Activated T-helper 2 cell treated with anti-CD3 and anti-CD28 coated beads, Interferon-gamma antibody, Interleukin-2, Interleukin-4, amounts not matched to agents 10 μg/mL and 5 μg/mL and 100 μg/mL, durations not matched to agents 14 hours and 24 hours and 36 hours (primary cell): ENCODE measurements at regions not wholly inside any gene's neighbourhood (a gene's known extent, or its start where the extent isn't known, plus 50 kb on each side); places are given as distances from the start of the nearest gene placed in this dataset.

Source experiments
- DNase-seq: peaks from one replicate; pipeline ENCODE4 v3.0.0; 2021; ENCODE audit warnings: low spot score
- H3K27ac Mint-ChIP-seq: one replicate; pipeline ENCODE4 v1.8.0; 2021; ENCODE audit warnings: mixed read lengths
- H3K27me3 Mint-ChIP-seq: one replicate; pipeline ENCODE4 v1.8.0; 2021; ENCODE audit warnings: low read depth, mixed read lengths
- H3K36me3 Mint-ChIP-seq: one replicate; pipeline ENCODE4 v1.8.0; 2021; ENCODE audit warnings: low read depth, mixed read lengths
- H3K4me1 Mint-ChIP-seq: one replicate; pipeline ENCODE4 v1.8.0; 2021; ENCODE audit warnings: low read depth, mixed read lengths
- H3K4me3 Mint-ChIP-seq: one replicate; pipeline ENCODE4 v1.8.0; 2021; ENCODE audit warnings: low read depth, mild to moderate bottlenecking, moderate library complexity, mixed read lengths
- H3K9me3 Mint-ChIP-seq: one replicate; pipeline ENCODE4 v1.8.0; 2021; ENCODE audit warnings: mixed read lengths
- intact Hi-C: fragments of 100-400 bp; cut with micrococcal nuclease; formaldehyde crosslinking; loops from one replicate; pipeline ENCODE4 v1.15.1; 2023

- Mint-ChIP-seq H3K27ac (no peak overlapping the region), H3K4me3 (no peak overlapping the region), H3K9me3 (peaks cover 4% of the 10 kb centered on the region), H3K27me3 (no peaks in the 10 kb centered on the region), H3K4me1 (no peaks in the 10 kb centered on the region), H3K36me3 (no peaks in the 10 kb centered on the region)
- intact Hi-C loops: no loop called here
- no peak for DNase-seq
These were observed 219.3 kb upstream of the TMCO5A start for GRCh38 chr15:37715101-37715500.

GRCh38 chr15:37720267-37720666, 214.2 kb upstream of the TMCO5A start:
- Mint-ChIP-seq H3K27ac (no peak overlapping the region), H3K9me3 (no peaks in the 10 kb centered on the region), H3K4me1 (no peaks in the 10 kb centered on the region), H3K36me3 (no peaks in the 10 kb centered on the region), H3K27me3 (no peaks in the 10 kb centered on the region), H3K4me3 (no peak overlapping the region)
- intact Hi-C loops: no loop called here
- no peak for DNase-seq

- no peaks in the 10 kb centered on the region for H3K36me3 Mint-ChIP-seq
- no peaks in the 10 kb centered on the region for H3K27me3 Mint-ChIP-seq
- intact Hi-C loops: no loop called here
These were observed 203.2 kb upstream of the TMCO5A start for GRCh38 chr15:37731146-37731746.

GRCh38 chr15:37733628-37734027, 200.8 kb upstream of the TMCO5A start:
- Mint-ChIP-seq H3K27ac (no peak overlapping the region), H3K4me3 (no peak overlapping the region), H3K36me3 (no peaks in the 10 kb centered on the region), H3K9me3 (no peaks in the 10 kb centered on the region), H3K27me3 (no peaks in the 10 kb centered on the region), H3K4me1 (no peaks in the 10 kb centered on the region)
- intact Hi-C loops: no loop called here
- DNase-seq: no peak

More at GRCh38 chr15:37731146-37731746, 203.2 kb upstream of the TMCO5A start:
- Mint-ChIP-seq H3K9me3 (no peaks in the 10 kb centered on the region), H3K4me1 (no peaks in the 10 kb centered on the region), H3K27ac (no peak overlapping the region), H3K4me3 (no peak overlapping the region)
- no peak for DNase-seq

GRCh38 chr15:37740623-37741141, 193.8 kb upstream of the TMCO5A start:
- DNase-seq: no peak
- Mint-ChIP-seq H3K4me1 (no peaks in the 10 kb centered on the region), H3K9me3 (no peaks in the 10 kb centered on the region), H3K27me3 (no peaks in the 10 kb centered on the region), H3K27ac (no peak overlapping the region), H3K4me3 (no peak overlapping the region), H3K36me3 (no peaks in the 10 kb centered on the region)
- intact Hi-C loops: no loop called here

GRCh38 chr15:37743826-37744225, 190.6 kb upstream of the TMCO5A start:
- no peaks in the 10 kb centered on the region for H3K27me3 Mint-ChIP-seq
- H3K27ac Mint-ChIP-seq: no peak overlapping the region
- H3K9me3 Mint-ChIP-seq: peaks cover 6% of the 10 kb centered on the region
- DNase-seq: no peak
- H3K36me3 Mint-ChIP-seq: no peaks in the 10 kb centered on the region
- no peak overlapping the region for H3K4me3 Mint-ChIP-seq
- intact Hi-C loops: no loop called here
- no peaks in the 10 kb centered on the region for H3K4me1 Mint-ChIP-seq

- no peak overlapping the region for H3K4me3 Mint-ChIP-seq
- H3K36me3 Mint-ChIP-seq: no peaks in the 10 kb centered on the region
- no peak for DNase-seq
- H3K4me1 Mint-ChIP-seq: no peaks in the 10 kb centered on the region
- intact Hi-C loops: no loop called here
- no peak overlapping the region for H3K27ac Mint-ChIP-seq
- H3K27me3 Mint-ChIP-seq: no peaks in the 10 kb centered on the region
- peaks cover 6% of the 10 kb centered on the region for H3K9me3 Mint-ChIP-seq
These were observed 189.9 kb upstream of the TMCO5A start for GRCh38 chr15:37744521-37744920.

- DNase-seq: no peak
- Mint-ChIP-seq H3K27me3 (no peaks in the 10 kb centered on the region), H3K9me3 (peaks cover 6% of the 10 kb centered on the region), H3K27ac (no peak overlapping the region), H3K36me3 (no peaks in the 10 kb centered on the region), H3K4me3 (no peak overlapping the region), H3K4me1 (no peaks in the 10 kb centered on the region)
- intact Hi-C loops: no loop called here
These were observed 183.0 kb upstream of the TMCO5A start for GRCh38 chr15:37751401-37751800.

GRCh38 chr15:37756407-37756806, 178.0 kb upstream of the TMCO5A start:
- Mint-ChIP-seq H3K9me3 (no peaks in the 10 kb centered on the region), H3K27ac (no peak overlapping the region), H3K4me3 (no peak overlapping the region), H3K27me3 (no peaks in the 10 kb centered on the region), H3K36me3 (no peaks in the 10 kb centered on the region), H3K4me1 (no peaks in the 10 kb centered on the region)
- intact Hi-C loops: no loop called here
- DNase-seq: no peak

GRCh38 chr15:37758412-37758811, 176.0 kb upstream of the TMCO5A start:
- DNase-seq: no peak
- Mint-ChIP-seq H3K36me3 (no peaks in the 10 kb centered on the region), H3K4me1 (no peaks in the 10 kb centered on the region), H3K27ac (no peak overlapping the region), H3K9me3 (no peaks in the 10 kb centered on the region), H3K4me3 (no peak overlapping the region), H3K27me3 (no peaks in the 10 kb centered on the region)
- intact Hi-C loops: no loop called here

GRCh38 chr15:37764733-37765191, 169.7 kb upstream of the TMCO5A start:
- Mint-ChIP-seq H3K36me3 (no peaks in the 10 kb centered on the region), H3K9me3 (no peaks in the 10 kb centered on the region), H3K27me3 (no peaks in the 10 kb centered on the region), H3K4me3 (no peak overlapping the region), H3K4me1 (peaks cover 3% of the 10 kb centered on the region), H3K27ac (no peak overlapping the region)
- intact Hi-C loops: loop anchor here (10.0 kb wide), 1 partner anchor 120 kb away; no protein-coding TSS in a partner anchor
- DNase-seq: no peak

GRCh38 chr15:37765786-37766185, 168.7 kb upstream of the TMCO5A start:
- peaks cover 3% of the 10 kb centered on the region for H3K4me1 Mint-ChIP-seq
- H3K27ac Mint-ChIP-seq: no peak overlapping the region
- no peaks in the 10 kb centered on the region for H3K9me3 Mint-ChIP-seq
- intact Hi-C loops: loop anchor here (10.0 kb wide), 1 partner anchor 119 kb away; no protein-coding TSS in a partner anchor
- H3K4me3 Mint-ChIP-seq: no peak overlapping the region
- DNase-seq: no peak
- no peaks in the 10 kb centered on the region for H3K27me3 Mint-ChIP-seq
- H3K36me3 Mint-ChIP-seq: no peaks in the 10 kb centered on the region

GRCh38 chr15:37767841-37768455, 166.5 kb upstream of the TMCO5A start:
- Mint-ChIP-seq H3K4me3 (no peak overlapping the region), H3K36me3 (no peaks in the 10 kb centered on the region)
- intact Hi-C loops: loop anchor here (10.0 kb wide), 1 partner anchor 117 kb away; no protein-coding TSS in a partner anchor

More at GRCh38 chr15:37767841-37768455, 166.5 kb upstream of the TMCO5A start:
- DNase-seq: no peak
- Mint-ChIP-seq H3K4me1 (peaks cover 3% of the 10 kb centered on the region), H3K27ac (no peak overlapping the region), H3K27me3 (no peaks in the 10 kb centered on the region), H3K9me3 (no peaks in the 10 kb centered on the region)
